Left cardiac atrium (tissue), 4 donors: ENCODE measurements at regions not wholly inside any gene's neighbourhood (a gene's known extent, or its start where the extent isn't known, plus 50 kb on each side); places are given as distances from the start of the nearest gene placed in this dataset.
A peak's percentile ranks its signal among the peaks of the same experiment; 100 is the strongest.
"Not testable (repeated sequence)": the region's sequence is repeated elsewhere in the genome, so short reads cannot be mapped to it uniquely, and the experiment has no call there.

Experiments
- ATAC-seq, 2 donors: fragments of 200-7000 bp; cut with Tn5 transposase; one replicate each; pipeline ENCODE4 v1.9.1; 2020; ENCODE audit warnings: mild to moderate bottlenecking in 2 of 2, moderate library complexity in 2 of 2
- DNase-seq: peaks from one replicate; pipeline ENCODE4 v3.0.0-alpha.2; 2020
- intact Hi-C, 2 donors: fragments of 100-400 bp; cut with DNase I; formaldehyde crosslinking; loops; one replicate each; pipeline versions ENCODE4 v1.14.1 to v1.15.1; 2022 to 2023
- donor health status: DM: no; HTN: yes; CAD: no.
- donor health status: DM: no; HTN: yes; CAD: no; lungs with severe emphysema.
- donor health status: DM: yes; HTN: yes; CAD: no.
- donor health status: Dilated cardiomyopathy.

DNA sequence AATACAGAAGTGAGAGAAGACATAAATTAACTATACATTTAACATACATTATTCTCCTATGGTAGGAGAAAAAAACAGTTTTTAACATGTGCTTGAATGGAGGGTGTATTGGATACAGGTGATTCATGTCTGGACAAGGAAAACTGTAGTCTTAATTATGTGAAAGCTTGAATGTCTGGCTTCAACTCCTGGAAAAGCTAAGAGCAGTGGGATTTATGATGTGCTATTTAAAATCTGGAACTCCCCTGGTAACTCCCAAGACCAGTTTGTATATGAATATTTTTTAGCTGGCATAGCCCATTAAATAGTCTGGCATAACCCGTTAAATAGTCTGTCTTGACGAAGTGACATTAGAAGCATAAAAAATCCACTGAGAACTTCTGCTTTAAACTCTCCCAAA is 410.0 kb upstream of the PTCHD4 start:
- ATAC-seq (no peak), DNase-seq (no peak)
- intact Hi-C loops, result no loop called here

- intact Hi-C loops, result no loop called here
- DNase-seq (no peak), ATAC-seq (no peak)
Measured at GRCh38 chr6:48512390-48512789, 401.4 kb upstream of the PTCHD4 start.

DNA sequence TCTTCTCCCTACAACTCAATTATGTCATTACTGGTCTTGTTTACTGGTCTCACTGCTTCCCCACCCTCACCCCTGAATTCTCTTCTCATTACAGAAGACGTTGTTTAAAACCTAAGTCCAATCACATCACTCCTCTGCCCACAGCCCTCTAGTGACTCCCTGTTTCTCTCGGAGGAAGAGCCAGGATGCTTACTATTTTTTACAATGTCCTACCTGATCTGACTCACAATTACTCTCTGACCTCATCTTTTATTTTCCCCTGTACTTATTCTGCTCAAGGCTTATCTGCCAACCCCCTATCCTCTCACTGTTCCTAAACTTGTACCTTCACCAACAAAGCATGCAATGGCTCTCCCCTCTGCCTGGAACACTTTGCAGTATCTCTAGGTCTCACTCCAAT is 400.4 kb upstream of the PTCHD4 start:
- DNase-seq (no peak), ATAC-seq (no peak)
- intact Hi-C loops, result no loop called here

DNA sequence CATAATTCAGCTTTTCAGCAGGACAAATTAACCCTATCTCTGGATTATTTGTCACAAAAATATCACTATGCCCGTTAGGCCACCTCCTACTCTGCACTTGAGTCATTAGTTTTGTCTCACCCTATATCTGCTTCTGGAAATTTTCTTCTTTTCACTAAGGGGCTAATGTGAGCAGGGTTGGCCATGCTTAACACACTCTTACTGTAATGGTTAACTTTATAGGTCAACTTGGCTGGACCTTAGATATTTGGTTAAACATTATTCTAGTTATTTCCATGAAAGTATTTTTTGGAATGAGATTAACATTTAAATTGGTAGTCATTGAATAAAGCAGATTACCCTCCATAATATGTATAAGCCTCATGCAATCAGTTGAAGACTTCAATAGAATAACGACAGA is 394.6 kb upstream of the PTCHD4 start:
- no peak for DNase-seq
- intact Hi-C loops, result no loop called here
- ATAC-seq, result no peak

DNA sequence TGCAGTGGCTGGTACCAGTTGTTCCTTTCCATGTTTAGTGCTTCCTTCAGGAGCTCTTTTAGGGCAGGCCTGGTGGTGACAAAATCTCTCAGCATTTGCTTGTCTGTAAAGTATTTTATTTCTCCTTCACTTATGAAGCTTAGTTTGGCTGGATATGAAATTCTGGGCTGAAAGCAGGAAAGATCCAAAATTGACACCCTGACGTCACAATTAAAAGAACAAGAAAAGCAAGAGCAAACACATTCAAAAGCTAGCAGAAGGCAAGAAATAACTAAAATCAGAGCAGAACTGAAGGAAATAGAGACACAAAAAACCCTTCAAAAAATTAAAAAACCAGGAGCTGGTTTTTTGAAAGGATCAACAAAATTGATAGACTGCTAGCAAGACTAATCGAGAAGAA is 382.4 kb upstream of the PTCHD4 start:
- ATAC-seq, intact Hi-C loops, DNase-seq: not testable (repeated sequence)

GRCh38 chr6:48490658-48491057 is 379.7 kb upstream of the PTCHD4 start:
- ATAC-seq, result no peak
- intact Hi-C loops, result no loop called here
- no peak for DNase-seq

DNA sequence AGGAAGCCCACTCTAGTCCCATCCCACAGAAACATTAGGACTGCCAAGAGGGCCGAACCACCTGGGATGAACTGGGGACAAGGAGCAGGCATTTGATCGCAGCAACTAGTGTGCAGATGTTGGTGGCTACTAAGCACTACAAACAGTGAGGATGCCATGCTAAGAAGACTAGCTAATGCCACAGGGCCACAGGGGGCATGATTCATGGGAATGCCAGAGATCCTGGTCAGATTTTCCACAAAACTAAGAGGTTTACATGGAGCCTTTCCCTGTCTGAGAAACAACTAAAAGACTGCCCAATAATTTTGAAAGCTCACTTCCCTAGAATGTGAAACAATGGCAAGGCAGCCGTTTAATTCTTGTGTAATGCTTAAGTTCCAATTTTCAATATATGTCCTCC is 375.9 kb upstream of the PTCHD4 start:
- intact Hi-C loops, result no loop called here
- no peak for ATAC-seq

DNA sequence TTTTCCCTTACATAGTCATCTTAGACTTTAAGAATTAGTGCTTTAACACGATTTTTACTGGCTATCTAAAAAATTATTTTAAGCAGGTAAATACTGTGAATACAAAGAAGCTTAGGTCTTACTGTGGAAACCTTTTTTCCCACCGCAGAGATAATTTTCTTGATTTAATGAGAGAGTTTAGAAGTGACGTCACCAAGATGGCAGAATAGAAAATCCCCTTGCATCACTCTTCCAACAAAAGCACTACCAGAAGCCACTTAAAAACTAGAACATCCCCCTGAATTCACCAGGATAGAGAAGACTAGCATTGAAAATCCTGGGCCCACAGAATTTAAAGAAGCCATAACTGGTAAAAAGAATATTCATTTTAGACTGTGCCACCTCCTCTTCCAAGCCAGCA is 375.4 kb upstream of the PTCHD4 start:
- no peak for ATAC-seq
- intact Hi-C loops, result no loop called here
- DNase-seq, result no peak

More for the DNA sequence above, 375.9 kb upstream of the PTCHD4 start:
- no peak for DNase-seq

DNA sequence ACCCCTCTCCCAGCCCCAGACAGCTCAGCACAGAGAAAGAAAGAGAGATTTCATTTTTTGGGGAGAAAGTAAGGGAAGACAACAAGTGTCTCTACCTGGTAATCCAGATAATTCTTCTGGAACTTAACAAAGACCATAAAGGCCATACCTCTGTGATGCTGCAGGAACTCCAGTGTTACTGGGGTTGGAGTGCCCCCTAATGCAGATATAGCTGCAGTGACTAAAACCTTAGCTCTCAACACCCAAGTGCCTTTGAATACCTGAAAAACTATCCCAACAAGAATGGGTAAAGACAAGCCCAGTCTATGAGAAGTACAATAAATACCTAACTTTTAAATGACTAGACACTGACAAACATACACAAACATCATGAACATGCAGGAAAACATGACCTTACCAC is 365.3 kb upstream of the PTCHD4 start:
- DNase-seq (no peak), ATAC-seq (no peak)
- intact Hi-C loops, result no loop called here

GRCh38 chr6:48475275-48475674 is 364.3 kb upstream of the PTCHD4 start:
- ATAC-seq, result no peak

GRCh38 chr6:48474830-48475229 is 363.8 kb upstream of the PTCHD4 start:
- intact Hi-C loops, result no loop called here
- ATAC-seq (no peak), DNase-seq (peak; percentile 18)

More at GRCh38 chr6:48475275-48475674, 364.3 kb upstream of the PTCHD4 start:
- intact Hi-C loops, result no loop called here
- no peak for DNase-seq

- no peak for DNase-seq
- intact Hi-C loops, result no loop called here
- no peak for ATAC-seq
Measured at GRCh38 chr6:48474136-48474535, 363.1 kb upstream of the PTCHD4 start.

- no peak for ATAC-seq
- intact Hi-C loops, result no loop called here
- DNase-seq, result no peak
Measured at GRCh38 chr6:48472535-48472934, 361.5 kb upstream of the PTCHD4 start.

DNA sequence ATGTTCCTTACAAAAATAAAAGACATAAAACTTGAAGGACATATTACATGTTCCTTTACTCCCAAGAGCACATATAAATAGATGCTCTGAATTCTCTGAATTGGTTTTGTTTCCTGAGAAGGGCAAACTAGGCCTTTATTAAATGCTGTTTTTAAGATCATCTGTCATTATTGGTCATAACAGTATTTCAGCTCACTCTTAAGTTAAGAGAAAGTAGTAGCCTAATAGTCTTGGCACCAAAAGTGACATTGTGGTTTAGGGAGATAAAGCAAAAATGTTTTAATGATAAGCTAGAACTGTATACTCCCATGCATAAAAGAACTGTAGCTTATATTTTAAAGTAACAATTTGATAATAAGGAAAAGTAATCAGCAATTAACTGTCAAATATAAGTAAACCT is 361.1 kb upstream of the PTCHD4 start:
- intact Hi-C loops, result no loop called here
- no peak for ATAC-seq
- no peak for DNase-seq

GRCh38 chr6:48471326-48471725 is 360.3 kb upstream of the PTCHD4 start:
- intact Hi-C loops, result no loop called here
- ATAC-seq (no peak), DNase-seq (no peak)

DNA sequence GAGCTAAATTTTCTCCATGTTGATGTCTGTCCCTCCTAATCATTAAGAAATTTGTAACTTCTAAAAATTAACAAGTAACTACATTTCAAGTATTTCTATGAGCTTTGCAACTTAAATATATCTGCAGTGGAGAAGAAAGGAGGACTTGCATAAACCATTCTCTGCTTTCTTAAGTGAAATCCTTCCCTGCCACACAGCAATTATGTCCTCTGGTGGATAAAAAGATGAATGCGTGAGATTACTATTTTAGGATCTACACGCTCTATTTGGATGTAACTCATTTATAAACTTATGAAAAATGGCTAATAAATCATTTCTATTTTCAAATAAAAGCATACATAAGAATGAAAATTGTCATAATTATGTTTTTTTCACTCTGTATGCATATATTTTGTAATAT is 338.0 kb upstream of the PTCHD4 start:
- intact Hi-C loops, result no loop called here
- DNase-seq, result no peak
- ATAC-seq, result no peak

DNA sequence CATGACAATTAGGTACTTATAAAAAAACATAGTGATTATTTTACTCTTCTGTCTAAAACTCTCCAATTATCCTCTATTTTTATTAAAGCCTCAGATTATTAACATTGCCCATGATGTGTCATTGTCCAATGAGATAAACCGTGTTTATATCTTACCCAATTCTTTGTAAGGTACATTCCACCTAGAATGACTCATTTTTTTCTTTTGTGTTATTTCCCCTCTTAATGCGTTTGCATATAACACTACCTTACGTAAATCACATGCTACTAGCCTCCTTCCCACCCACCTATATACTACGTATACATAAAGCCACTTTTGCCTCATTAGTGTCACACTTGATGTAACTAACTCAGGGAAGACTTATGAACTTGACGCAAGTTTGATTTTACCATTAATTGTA is 336.3 kb upstream of the PTCHD4 start:
- DNase-seq (no peak), ATAC-seq (no peak)
- intact Hi-C loops, result no loop called here

DNA sequence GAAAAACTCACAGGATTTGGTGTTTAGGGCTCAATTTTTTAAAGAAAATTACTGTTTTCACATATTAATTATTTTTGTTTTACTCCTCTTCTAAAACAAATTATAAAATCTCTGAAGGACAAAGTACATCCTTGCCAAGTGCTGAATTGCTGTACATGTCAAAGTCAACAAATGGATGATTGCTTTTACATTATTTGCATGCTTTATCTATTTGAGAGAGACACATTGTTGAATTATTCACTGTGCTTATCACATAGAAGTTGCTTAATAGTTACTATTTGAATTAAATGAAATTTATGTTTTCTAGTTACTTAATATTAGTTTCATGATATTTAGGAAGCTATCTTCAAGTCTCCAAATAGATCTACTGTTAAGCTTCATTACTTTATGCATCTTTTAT is 318.6 kb upstream of the PTCHD4 start:
- DNase-seq (no peak), ATAC-seq (no peak)
- intact Hi-C loops, result no loop called here

GRCh38 chr6:48429021-48429420 is 318.0 kb upstream of the PTCHD4 start:
- ATAC-seq, result no peak

DNA sequence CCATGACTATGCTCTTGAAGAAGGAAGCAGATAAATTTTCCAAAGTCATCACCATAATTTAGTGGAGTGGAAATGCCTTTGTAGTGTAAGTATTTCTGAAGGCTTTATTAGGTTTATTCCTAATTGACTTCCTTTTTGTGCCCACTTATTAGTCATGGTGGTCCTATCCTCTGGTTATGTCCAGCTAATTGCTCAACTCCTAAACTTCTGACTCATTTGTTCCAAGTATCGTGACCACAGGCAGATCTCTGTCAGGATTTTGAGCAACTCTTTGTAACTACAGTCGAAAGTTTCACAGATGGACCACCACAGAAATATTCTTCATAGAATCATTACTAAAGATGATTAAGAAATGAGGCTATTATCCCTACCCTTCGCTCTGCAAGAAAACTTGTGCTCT is 315.6 kb upstream of the PTCHD4 start:
- intact Hi-C loops, result no loop called here
- ATAC-seq, result no peak
- no peak for DNase-seq

More at GRCh38 chr6:48429021-48429420, 318.0 kb upstream of the PTCHD4 start:
- no peak for DNase-seq
- intact Hi-C loops, result no loop called here

DNA sequence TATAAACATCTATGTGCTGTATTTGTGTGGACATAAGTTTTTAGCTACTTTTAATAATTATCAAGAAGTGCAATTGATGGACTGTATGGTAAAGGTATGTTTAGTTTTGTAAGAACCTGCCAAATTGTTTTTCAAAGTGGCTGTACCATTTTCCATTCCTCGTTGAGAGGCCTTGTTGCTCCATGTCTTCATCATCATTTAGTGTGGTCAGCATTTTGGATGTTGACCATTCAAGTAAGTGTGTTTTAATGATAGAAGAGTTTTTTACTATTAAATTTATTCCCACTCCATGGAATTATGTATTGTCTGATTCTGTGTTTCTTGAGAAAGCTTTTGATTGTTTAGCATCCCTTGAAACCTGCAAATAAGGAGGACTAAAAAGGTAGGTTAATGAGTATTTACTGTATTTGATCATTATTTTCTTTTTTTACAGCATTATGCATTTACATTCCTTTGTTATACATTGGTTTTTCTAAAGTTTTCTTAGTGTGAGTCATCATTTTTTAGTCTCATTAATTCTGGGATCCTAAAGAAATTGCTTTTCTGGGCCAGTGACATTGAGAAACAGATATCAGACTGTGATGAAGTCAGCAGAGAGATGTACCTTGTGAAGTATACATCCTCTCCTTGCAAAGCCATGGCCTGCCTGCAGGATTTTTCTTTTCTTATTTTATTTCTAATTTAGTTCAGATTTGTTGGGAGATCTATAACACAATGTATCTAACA is 312.8 kb upstream of the PTCHD4 start:
- no peak for ATAC-seq
- no peak for DNase-seq
- intact Hi-C loops, result no loop called here

DNA sequence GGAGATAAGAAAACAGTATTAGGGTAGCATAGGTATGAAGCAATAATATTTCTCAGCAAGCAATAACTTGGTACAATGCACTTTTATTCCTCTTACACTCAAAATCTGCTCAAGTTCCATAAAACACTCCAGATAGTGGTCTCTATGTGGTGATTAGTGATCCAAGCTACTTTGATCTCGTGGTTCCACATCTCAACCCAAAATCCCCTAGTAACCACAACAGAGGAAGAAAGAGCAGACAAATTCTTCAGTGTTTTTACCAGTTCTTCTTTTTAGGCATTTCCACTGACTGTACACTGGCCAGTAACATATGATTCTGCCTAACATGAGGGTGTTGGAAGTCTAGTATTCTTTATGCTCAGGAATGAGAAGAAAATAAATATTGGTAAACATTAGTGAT is 309.0 kb upstream of the PTCHD4 start:
- ATAC-seq (no peak), DNase-seq (no peak)
- intact Hi-C loops, result no loop called here
